ENCODE measurements at regions not wholly inside any gene's neighbourhood (a gene's known extent, or its start where the extent isn't known, plus 50 kb on each side); places are given as distances from the start of the nearest gene placed in this dataset.

- no peak for TF ChIP-seq ZSCAN21 (CRISPR knock-in tag; IDR thresholded peaks at IDR 0.05; ENCODE audit: borderline replicate concordance)
These were observed 170.3 kb upstream of the PRR16 start (continued) for GRCh38 chr5:120293796-120294195.

DNA sequence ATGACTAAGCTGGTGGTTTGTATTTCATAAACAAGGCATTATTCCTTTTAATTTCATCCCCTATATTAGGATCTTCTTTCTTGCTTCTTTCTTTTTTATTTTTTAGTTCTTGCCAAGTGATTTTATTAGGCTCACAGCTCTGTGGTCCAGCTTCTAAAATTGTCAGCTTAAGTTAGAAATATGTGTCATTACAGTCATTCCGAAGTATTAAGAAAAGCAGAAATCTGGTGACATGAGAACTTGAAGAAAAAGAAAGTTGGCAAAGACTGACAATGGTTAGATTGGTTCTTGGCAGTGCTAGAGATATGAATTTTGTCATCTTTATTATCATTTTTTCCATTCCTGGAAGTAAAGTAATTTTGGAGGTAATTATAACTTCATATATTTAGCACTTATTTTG, 166.5 kb upstream of the PRR16 start:
- Histone ChIP-seq H3K9me3 (ENCODE audit: low read length) (no peaks in the 10 kb centered on the region), H2AFZ (ENCODE audit: low read length) (no peak overlapping the region), H3K4me3 (replicated peaks in 1 of 3; ENCODE audit: insufficient read depth in 1 of 3, low read depth in 2 of 3, low read length in 3 of 3) (no peak overlapping the region), H3K4me2 (ENCODE audit: low read depth, low read length) (no peak overlapping the region), H3K27me3 (ENCODE audit: control insufficient read depth in 1 of 2, insufficient read depth in 2 of 2, low read length in 2 of 2) (no peaks in the 10 kb centered on the region), H3K9ac (ENCODE audit: insufficient read depth, low read depth, low read length) (no peak overlapping the region), H3K79me2 (ENCODE audit: insufficient read depth, low read length) (no peaks in the 10 kb centered on the region), H4K20me1 (ENCODE audit: insufficient read depth, low read length) (no peaks in the 10 kb centered on the region), H3K4me1 (ENCODE audit: insufficient read depth, low read length) (no peaks in the 10 kb centered on the region), H3K36me3 (replicated peaks in 1 of 2; ENCODE audit: control insufficient read depth in 1 of 2, insufficient read depth in 2 of 2, low read length in 2 of 2) (no peaks in the 10 kb centered on the region), H3K27ac (ENCODE audit: extremely low read length, insufficient read depth, low read length) (no peak overlapping the region)
- ATAC-seq (no peak), DNase-seq (ENCODE audit: low spot score) (no peak), FAIRE-seq (no peak)
- in situ Hi-C loops (cut with HindIII; ENCODE audit: extremely low pct_ligation_motif_present, low pct_unique_long_range_greater_than_20kb): no loop called here
- intact Hi-C loops (cut with micrococcal nuclease; ENCODE audit: unreplicated experiment): no loop called here
- CTCF ChIA-PET (ENCODE audit: low intra/inter-chr PET ratio, low total read pairs): no interaction called here
- BruUV-seq (replicated peaks): no TSS peak
- 0% methylated on average over 1 of the region's 1 CpG for WGBS (ENCODE audit: low lambda C conversion rate)
- POLR2A ChIA-PET: no interaction called here
- TF ChIP-seq NR2C2 (CRISPR knock-in tag; IDR thresholded peaks at IDR 0.05; ENCODE audit: borderline replicate concordance) (no peak), ZNF501 (CRISPR knock-in tag; IDR thresholded peaks at IDR 0.05) (no peak), FOSL1 (CRISPR knock-in tag; IDR thresholded peaks at IDR 0.05; ENCODE audit: borderline replicate concordance) (no peak), MAX (IDR thresholded peaks at IDR 0.05) (no peak), ZNF496 (CRISPR knock-in tag; IDR thresholded peaks at IDR 0.05; ENCODE audit: insufficient replicate concordance) (no peak), HNF1B (CRISPR knock-in tag; IDR thresholded peaks at IDR 0.05) (no peak), POLR2AphosphoS2 (IDR thresholded peaks at IDR 0.05; ENCODE audit: low read depth, low read length) (no peak), PPARG (CRISPR knock-in tag; conservative IDR thresholded peaks at IDR 0.05) (no peak), ZNF572 (CRISPR knock-in tag; IDR thresholded peaks at IDR 0.05) (no peak)
- TF ChIP-seq, protein P1, sequence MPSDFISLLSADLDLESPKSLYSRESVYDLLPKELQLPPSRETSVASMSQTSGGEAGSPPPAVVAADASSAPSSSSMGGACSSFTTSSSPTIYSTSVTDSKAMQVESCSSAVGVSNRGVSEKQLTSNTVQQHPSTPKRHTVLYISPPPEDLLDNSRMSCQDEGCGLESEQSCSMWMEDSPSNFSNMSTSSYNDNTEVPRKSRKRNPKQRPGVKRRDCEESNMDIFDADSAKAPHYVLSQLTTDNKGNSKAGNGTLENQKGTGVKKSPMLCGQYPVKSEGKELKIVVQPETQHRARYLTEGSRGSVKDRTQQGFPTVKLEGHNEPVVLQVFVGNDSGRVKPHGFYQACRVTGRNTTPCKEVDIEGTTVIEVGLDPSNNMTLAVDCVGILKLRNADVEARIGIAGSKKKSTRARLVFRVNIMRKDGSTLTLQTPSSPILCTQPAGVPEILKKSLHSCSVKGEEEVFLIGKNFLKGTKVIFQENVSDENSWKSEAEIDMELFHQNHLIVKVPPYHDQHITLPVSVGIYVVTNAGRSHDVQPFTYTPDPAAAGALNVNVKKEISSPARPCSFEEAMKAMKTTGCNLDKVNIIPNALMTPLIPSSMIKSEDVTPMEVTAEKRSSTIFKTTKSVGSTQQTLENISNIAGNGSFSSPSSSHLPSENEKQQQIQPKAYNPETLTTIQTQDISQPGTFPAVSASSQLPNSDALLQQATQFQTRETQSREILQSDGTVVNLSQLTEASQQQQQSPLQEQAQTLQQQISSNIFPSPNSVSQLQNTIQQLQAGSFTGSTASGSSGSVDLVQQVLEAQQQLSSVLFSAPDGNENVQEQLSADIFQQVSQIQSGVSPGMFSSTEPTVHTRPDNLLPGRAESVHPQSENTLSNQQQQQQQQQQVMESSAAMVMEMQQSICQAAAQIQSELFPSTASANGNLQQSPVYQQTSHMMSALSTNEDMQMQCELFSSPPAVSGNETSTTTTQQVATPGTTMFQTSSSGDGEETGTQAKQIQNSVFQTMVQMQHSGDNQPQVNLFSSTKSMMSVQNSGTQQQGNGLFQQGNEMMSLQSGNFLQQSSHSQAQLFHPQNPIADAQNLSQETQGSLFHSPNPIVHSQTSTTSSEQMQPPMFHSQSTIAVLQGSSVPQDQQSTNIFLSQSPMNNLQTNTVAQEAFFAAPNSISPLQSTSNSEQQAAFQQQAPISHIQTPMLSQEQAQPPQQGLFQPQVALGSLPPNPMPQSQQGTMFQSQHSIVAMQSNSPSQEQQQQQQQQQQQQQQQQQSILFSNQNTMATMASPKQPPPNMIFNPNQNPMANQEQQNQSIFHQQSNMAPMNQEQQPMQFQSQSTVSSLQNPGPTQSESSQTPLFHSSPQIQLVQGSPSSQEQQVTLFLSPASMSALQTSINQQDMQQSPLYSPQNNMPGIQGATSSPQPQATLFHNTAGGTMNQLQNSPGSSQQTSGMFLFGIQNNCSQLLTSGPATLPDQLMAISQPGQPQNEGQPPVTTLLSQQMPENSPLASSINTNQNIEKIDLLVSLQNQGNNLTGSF (CRISPR knock-in tag; IDR thresholded peaks at IDR 0.05): no peak
- TF ChIP-seq, protein P2, sequence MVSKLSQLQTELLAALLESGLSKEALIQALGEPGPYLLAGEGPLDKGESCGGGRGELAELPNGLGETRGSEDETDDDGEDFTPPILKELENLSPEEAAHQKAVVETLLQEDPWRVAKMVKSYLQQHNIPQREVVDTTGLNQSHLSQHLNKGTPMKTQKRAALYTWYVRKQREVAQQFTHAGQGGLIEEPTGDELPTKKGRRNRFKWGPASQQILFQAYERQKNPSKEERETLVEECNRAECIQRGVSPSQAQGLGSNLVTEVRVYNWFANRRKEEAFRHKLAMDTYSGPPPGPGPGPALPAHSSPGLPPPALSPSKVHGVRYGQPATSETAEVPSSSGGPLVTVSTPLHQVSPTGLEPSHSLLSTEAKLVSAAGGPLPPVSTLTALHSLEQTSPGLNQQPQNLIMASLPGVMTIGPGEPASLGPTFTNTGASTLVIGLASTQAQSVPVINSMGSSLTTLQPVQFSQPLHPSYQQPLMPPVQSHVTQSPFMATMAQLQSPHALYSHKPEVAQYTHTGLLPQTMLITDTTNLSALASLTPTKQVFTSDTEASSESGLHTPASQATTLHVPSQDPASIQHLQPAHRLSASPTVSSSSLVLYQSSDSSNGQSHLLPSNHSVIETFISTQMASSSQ (IDR thresholded peaks at IDR 0.05; ENCODE audit: low read depth): no peak
- TF ChIP-seq, protein P2 (CRISPR knock-in tag; IDR thresholded peaks at IDR 0.05; ENCODE audit: borderline replicate concordance): no peak

Data from HepG2 (cell line).